Fibroblast of mammary gland (primary cell): ENCODE measurements at regions not wholly inside any gene's neighbourhood (a gene's known extent, or its start where the extent isn't known, plus 50 kb on each side); places are given as distances from the start of the nearest gene placed in this dataset.
A peak's percentile ranks its signal among the peaks of the same experiment; 100 is the strongest.

Source experiments
- DNase-seq: peaks from one replicate; pipeline ENCODE4 v3.0.0-alpha.2; 2010; ENCODE audit warnings: low read depth
- H3K4me3 ChIP-seq: 2 replicates; pipeline ENCODE4 v1.5.1; 2011; ENCODE audit warnings: low read depth, mild to moderate bottlenecking, low read length, moderate library complexity; ENCODE audit not compliant: control insufficient read depth
- TF ChIP-seq, protein P1 (sequence below): conservative IDR thresholded peaks from 2 replicates; pipeline ENCODE4 v1.5.1; 2011; ENCODE audit warnings: low read depth, low read length, inconsistent platforms; ENCODE audit not compliant: control insufficient read depth, insufficient read depth

DNA sequence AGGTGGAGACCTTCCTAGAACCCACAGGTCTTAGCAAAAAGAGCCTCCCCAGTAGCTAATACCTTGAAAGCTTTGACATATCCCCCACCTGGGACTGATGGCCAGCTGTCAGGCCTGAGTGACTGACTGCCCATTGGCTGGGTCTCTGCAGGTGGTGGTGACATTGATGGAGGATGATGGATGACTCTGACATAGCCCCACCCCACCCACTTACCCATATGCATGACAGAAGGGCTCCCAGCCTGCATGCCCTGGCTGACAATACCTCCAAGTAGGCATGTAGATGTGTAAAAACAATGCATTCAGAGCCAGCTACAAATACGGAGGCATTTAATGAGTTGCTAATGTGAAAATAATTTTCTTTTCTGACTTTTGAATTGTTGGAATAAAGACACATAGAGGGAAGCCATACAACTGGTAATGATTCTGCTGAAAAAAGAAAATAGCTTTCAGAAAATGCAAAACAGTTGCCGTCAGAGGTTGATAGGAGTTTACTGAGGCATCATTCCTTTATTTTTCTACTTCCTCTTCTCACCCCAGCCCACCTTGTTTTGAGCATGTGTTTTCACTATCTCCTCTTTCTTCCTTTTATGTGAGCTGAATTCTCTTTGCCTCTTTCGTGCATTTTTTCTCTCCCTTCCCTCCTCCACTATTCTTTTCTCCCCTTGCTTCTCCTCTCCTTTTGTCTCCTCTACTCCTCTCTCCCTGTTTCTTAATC is 70.6 kb downstream of the OLIG3 start:
- DNase-seq, result no peak
- no peak overlapping the region for H3K4me3 ChIP-seq
- TF ChIP-seq, protein P1, sequence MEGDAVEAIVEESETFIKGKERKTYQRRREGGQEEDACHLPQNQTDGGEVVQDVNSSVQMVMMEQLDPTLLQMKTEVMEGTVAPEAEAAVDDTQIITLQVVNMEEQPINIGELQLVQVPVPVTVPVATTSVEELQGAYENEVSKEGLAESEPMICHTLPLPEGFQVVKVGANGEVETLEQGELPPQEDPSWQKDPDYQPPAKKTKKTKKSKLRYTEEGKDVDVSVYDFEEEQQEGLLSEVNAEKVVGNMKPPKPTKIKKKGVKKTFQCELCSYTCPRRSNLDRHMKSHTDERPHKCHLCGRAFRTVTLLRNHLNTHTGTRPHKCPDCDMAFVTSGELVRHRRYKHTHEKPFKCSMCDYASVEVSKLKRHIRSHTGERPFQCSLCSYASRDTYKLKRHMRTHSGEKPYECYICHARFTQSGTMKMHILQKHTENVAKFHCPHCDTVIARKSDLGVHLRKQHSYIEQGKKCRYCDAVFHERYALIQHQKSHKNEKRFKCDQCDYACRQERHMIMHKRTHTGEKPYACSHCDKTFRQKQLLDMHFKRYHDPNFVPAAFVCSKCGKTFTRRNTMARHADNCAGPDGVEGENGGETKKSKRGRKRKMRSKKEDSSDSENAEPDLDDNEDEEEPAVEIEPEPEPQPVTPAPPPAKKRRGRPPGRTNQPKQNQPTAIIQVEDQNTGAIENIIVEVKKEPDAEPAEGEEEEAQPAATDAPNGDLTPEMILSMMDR, result no peak

DNA sequence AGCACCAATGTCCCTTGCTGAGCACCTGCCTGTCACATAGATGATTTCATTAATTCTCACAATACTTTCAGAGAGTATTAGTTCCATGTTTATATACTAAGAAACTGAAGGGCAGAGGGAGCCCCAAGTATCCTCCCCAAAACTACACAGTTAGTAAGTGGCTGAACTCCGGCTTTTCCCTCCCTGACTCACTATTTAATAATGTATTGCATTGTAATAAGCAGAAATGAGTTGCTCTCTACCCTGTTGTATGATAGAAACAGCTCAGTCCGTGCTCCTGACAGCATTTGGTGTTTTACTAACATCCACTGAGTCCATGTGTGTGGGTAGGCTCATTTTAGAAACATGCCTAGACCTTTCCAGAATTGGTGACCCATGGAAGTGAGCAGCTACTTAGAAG is 76.8 kb downstream of the OLIG3 start:
- TF ChIP-seq, protein P1, result no peak
- DNase-seq, result peak; percentile 68
- H3K4me3 ChIP-seq, result no peak overlapping the region

DNA sequence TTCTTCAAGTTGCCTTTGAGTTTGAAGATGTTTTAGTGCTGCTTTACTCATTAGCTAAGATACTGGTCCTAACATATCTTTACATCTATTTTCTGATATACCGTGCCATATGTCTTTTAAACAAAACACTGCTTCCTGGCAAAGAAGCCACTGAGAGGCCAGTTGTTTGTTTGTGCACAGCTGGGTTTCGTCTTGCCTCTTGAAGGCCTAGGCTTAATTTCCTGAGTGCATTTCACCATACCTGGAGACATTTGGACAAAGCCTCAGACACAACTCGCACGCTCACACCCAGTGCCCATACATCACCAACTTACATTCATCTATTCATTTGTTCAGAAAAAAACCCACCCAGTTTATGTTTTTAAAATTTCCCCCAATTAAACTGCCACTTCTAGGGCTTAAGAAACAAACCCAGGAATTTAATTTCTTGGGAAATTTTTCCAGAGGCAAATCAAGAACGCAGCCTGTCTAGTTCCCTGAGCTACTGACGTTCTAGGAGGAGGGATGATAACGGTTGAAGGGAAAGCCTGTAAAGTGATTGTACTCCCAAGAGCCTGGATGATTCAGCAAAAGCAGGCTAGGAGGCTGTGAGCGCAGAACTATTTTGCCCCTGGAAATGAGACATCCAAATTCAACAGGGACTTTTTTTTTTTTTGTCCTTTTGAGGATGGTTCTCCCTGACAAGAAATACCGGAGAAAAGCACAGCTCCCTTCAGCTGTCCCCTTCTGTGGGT is 77.7 kb downstream of the OLIG3 start:
- peak; percentile 93 for DNase-seq
- no peak overlapping the region for H3K4me3 ChIP-seq
- TF ChIP-seq, protein P1, result no peak

DNA sequence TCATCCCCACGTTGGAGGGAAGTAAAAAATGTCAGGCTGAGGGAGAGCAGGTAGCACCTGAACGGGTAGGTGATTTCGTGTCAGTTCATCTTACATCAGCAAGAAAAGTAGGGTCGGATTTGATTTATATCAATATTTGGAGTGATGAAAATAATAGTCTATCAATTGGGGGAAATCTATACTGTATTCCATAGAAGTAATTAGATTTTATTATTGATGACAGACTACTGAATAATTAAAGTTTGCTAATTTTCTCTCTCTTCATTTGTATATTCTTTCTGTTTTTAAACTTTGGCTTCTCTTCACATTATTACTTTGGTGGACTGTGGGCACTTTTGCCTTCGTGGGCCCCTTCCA is 78.4 kb downstream of the OLIG3 start:
- TF ChIP-seq, protein P1, result no peak
- no peak overlapping the region for H3K4me3 ChIP-seq

DNA sequence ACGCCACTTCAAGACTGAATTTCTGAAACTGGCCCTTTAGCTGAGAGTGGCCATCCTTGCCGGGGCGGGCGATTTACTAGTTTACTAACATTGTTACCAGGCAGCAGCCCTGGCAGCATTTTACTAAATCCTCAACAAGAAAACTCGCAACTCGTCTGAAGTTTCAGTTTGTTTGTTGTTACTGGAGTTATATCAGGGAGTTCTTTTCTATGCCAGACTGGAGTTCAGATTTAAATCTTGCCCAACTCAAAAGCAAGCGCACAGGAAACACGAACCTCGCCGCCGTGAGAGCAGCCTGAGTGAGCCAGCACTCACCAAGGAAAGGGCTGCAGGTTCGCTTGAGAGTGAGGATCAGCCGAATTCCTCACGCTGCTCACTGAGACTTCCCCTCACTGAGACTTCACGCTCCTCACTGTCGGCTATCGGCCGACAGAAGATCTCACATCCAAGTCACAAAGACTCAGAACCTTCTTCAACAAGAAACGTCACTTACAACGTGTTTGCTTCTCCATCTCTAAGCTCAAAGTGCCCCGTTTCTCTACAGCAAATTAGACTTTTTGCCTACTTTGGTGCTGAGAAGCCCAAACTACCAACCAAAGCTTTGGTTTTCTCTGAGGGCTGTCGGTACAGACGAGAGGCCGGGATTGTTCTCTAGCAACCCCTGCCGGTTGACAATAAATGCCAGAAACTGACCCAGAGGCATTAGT is 78.9 kb downstream of the OLIG3 start:
- TF ChIP-seq, protein P1, result peak; percentile 89
- H3K4me3 ChIP-seq, result peak overlapping the region; percentile 26
- peak; percentile 76 for DNase-seq

More for the DNA sequence above, 78.4 kb downstream of the OLIG3 start:
- DNase-seq, result no peak

DNA sequence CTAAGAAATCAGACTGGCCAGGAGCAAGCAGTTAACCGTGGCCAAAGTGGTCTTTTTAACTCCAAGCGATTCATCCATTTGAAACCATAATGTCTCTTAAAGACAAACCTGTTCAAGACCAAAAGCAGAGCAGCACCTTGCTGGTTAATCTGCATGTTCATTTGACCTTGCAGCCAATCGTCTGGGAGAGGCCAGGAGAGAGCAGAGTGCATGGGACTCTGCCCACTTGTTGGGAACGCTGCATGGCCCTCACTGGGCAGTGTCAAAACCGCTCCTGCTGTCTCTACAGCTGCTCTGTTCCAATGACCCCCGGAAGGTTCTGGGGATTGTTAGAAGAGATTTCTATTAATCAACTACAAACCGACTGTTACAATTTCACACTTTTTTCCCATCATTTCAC is 79.6 kb downstream of the OLIG3 start:
- TF ChIP-seq, protein P1, result no peak
- no peak for DNase-seq
- H3K4me3 ChIP-seq, result no peak overlapping the region
